Keratinocyte (primary cell): ENCODE measurements at regions not wholly inside any gene's neighbourhood (a gene's known extent, or its start where the extent isn't known, plus 50 kb on each side); places are given as distances from the start of the nearest gene placed in this dataset.

Experiments
- DNase-seq: peaks from one replicate; pipeline ENCODE4 v3.0.0-alpha.2; 2011; ENCODE audit warnings: low read depth, missing footprints, low spot score
- FAIRE-seq: peaks from 2 replicates; lab custom pipeline; 2011; peaks lifted over from hg19 to GRCh38; lab: Jason Lieb, UNC
- H2AFZ ChIP-seq: 2 replicates; pipeline ENCODE4 v1.6.0; 2012; ENCODE audit warnings: low read length, control low read depth, inconsistent platforms; ENCODE audit not compliant: control insufficient read depth
- H3K27ac ChIP-seq: 2 replicates; pipeline ENCODE4 v1.5.1; 2011; ENCODE audit warnings: low read length; ENCODE audit not compliant: control insufficient read depth, insufficient read depth
- H3K27me3 ChIP-seq: 3 replicates; pipeline ENCODE4 v1.6.0; 2011; ENCODE audit warnings: low read length; ENCODE audit not compliant: control insufficient read depth, insufficient read depth; ENCODE audit errors: extremely low read depth
- H3K36me3 ChIP-seq, 2 experiments: 2 replicates in 1 of 2; 3 replicates in 1 of 2; pipeline ENCODE4 v1.5.1; 2011; ENCODE audit warnings: low read length in 2 of 2, mild to moderate bottlenecking in 1 of 2; ENCODE audit not compliant: control insufficient read depth in 2 of 2, insufficient read depth in 2 of 2; ENCODE audit errors: extremely low read depth in 1 of 2
- H3K4me1 ChIP-seq: 3 replicates; pipeline ENCODE4 v1.5.1; 2011; ENCODE audit warnings: low read length; ENCODE audit not compliant: control insufficient read depth, insufficient read depth; ENCODE audit errors: extremely low read depth
- H3K4me2 ChIP-seq: 3 replicates; pipeline ENCODE4 v1.6.0; 2011; ENCODE audit warnings: low read depth, low read length; ENCODE audit not compliant: control insufficient read depth, insufficient read depth; ENCODE audit errors: extremely low read depth
- H3K4me3 ChIP-seq, 3 experiments: fragments of 200-600 bp in 1 of 3; sonication (generic) in 1 of 3; 2 replicates in 2 of 3; 3 replicates in 1 of 3; pipeline ENCODE4 v1.5.1; 2011 to 2016; ENCODE audit warnings: low read length in 3 of 3, mild to moderate bottlenecking in 3 of 3, control low read depth in 2 of 3, inconsistent platforms in 1 of 3, low read depth in 1 of 3, mixed read lengths in 1 of 3, mixed run types in 1 of 3, moderate library complexity in 1 of 3; ENCODE audit not compliant: control insufficient read depth in 2 of 3, insufficient read depth in 2 of 3; ENCODE audit errors: extremely low read depth in 1 of 3
- H3K79me2 ChIP-seq: 2 replicates; pipeline ENCODE4 v1.6.0; 2012; ENCODE audit warnings: low read length; ENCODE audit not compliant: control insufficient read depth, insufficient read depth
- H3K9ac ChIP-seq: 3 replicates; pipeline ENCODE4 v1.6.0; 2011; ENCODE audit warnings: low read length; ENCODE audit not compliant: control insufficient read depth, insufficient read depth; ENCODE audit errors: extremely low read depth
- H3K9me1 ChIP-seq: 3 replicates; pipeline ENCODE4 v1.6.0; 2011; ENCODE audit warnings: low read length; ENCODE audit not compliant: control insufficient read depth, insufficient read depth; ENCODE audit errors: extremely low read depth
- H3K9me3 ChIP-seq: 2 replicates; pipeline ENCODE4 v1.5.1; 2012; ENCODE audit warnings: low read depth, low read length; ENCODE audit not compliant: control insufficient read depth
- H4K20me1 ChIP-seq: 3 replicates; pipeline ENCODE4 v1.6.0; 2011; ENCODE audit warnings: low read length; ENCODE audit not compliant: control insufficient read depth, insufficient read depth; ENCODE audit errors: extremely low read depth
- EZH2 ChIP-seq: IDR thresholded peaks from one replicate; pipeline ENCODE4 v1.6.1; 2012; ENCODE audit warnings: inconsistent platforms, mild to moderate bottlenecking, low read length, moderate library complexity
- dilution Hi-C: fragments of 300-500 bp; cut with MboI; formaldehyde crosslinking; loops from one replicate; pipeline ENCODE4 v1.7.0; 2020; ENCODE audit warnings: low sequenced_read_pairs; ENCODE audit not compliant: extremely low pct_ligation_motif_present
- TF ChIP-seq, protein P1 (sequence below), 3 experiments: IDR thresholded peaks in 1 of 3; conservative IDR thresholded peaks in 1 of 3; optimal IDR thresholded peaks in 1 of 3; 2 replicates in 2 of 3; 3 replicates in 1 of 3; pipeline versions ENCODE3 to v1.5.1; 2011; ENCODE audit warnings: low read length in 3 of 3, mild to moderate bottlenecking in 3 of 3, moderate library complexity in 2 of 3, control low read depth in 1 of 3, inconsistent platforms in 1 of 3; ENCODE audit not compliant: insufficient read depth in 2 of 3; ENCODE audit errors: extremely low read depth in 1 of 3

DNA sequence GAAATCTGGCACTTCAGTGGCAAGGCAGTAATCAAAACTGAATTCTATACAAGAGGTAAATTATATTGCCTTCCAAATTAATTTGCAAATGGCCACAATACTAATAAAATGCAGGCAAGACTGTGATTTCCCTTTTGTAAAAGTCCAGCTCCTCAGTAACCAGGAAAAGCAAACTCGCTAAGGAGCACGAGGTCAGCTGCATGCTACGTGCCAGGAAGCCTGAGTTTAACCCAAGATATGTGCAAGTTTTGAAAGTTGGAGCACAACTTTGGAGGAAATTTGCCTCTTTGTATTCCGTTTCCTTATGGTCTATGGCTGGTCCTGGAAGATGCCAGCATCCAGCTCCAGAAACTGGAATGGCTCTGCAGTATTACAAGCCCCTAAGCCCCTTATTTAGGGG lies 226.8 kb upstream of the DYNLRB2 start:
- no peak for TF ChIP-seq EZH2
- TF ChIP-seq, protein P1, sequence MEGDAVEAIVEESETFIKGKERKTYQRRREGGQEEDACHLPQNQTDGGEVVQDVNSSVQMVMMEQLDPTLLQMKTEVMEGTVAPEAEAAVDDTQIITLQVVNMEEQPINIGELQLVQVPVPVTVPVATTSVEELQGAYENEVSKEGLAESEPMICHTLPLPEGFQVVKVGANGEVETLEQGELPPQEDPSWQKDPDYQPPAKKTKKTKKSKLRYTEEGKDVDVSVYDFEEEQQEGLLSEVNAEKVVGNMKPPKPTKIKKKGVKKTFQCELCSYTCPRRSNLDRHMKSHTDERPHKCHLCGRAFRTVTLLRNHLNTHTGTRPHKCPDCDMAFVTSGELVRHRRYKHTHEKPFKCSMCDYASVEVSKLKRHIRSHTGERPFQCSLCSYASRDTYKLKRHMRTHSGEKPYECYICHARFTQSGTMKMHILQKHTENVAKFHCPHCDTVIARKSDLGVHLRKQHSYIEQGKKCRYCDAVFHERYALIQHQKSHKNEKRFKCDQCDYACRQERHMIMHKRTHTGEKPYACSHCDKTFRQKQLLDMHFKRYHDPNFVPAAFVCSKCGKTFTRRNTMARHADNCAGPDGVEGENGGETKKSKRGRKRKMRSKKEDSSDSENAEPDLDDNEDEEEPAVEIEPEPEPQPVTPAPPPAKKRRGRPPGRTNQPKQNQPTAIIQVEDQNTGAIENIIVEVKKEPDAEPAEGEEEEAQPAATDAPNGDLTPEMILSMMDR (optimal IDR thresholded peaks at IDR 0.05 in 1 of 3, IDR thresholded peaks at IDR 0.05 in 1 of 3, conservative IDR thresholded peaks at IDR 0.05 in 1 of 3; ENCODE audit: extremely low read depth in 1 of 3, insufficient read depth in 2 of 3, low read length in 3 of 3) = no peak
- no peak for FAIRE-seq
- Histone ChIP-seq H3K4me3 (no peak overlapping the region), H4K20me1 (no peaks in the 10 kb centered on the region), H3K9me1 (no peaks in the 10 kb centered on the region), H2AFZ (no peak overlapping the region), H3K27ac (no peak overlapping the region), H3K27me3 (no peaks in the 10 kb centered on the region), H3K4me2 (no peak overlapping the region), H3K4me1 (no peaks in the 10 kb centered on the region), H3K79me2 (no peaks in the 10 kb centered on the region), H3K9me3 (no peaks in the 10 kb centered on the region), H3K36me3 (no peaks in the 10 kb centered on the region), H3K9ac (no peak overlapping the region)
- DNase-seq = no peak
- dilution Hi-C loops = no loop called here

- Histone ChIP-seq H3K79me2 (no peaks in the 10 kb centered on the region), H3K27me3 (no peaks in the 10 kb centered on the region), H3K9me3 (no peaks in the 10 kb centered on the region), H3K4me2 (no peak overlapping the region), H3K4me3 (no peak overlapping the region), H3K9ac (no peak overlapping the region), H3K4me1 (no peaks in the 10 kb centered on the region), H4K20me1 (no peaks in the 10 kb centered on the region), H3K36me3 (no peaks in the 10 kb centered on the region), H3K9me1 (no peaks in the 10 kb centered on the region), H3K27ac (no peak overlapping the region), H2AFZ (no peak overlapping the region)
- DNase-seq (no peak), FAIRE-seq (no peak)
- TF ChIP-seq EZH2 = no peak
- TF ChIP-seq, protein P1 (optimal IDR thresholded peaks at IDR 0.05 in 1 of 3, IDR thresholded peaks at IDR 0.05 in 1 of 3, conservative IDR thresholded peaks at IDR 0.05 in 1 of 3; ENCODE audit: extremely low read depth in 1 of 3, insufficient read depth in 2 of 3, low read length in 3 of 3) = no peak
- dilution Hi-C loops = no loop called here
Observed at GRCh38 chr16:80309178-80309577, 231.6 kb upstream of the DYNLRB2 start.
